GM12891 (cell line): ENCODE measurements at regions not wholly inside any gene's neighbourhood (a gene's known extent, or its start where the extent isn't known, plus 50 kb on each side); places are given as distances from the start of the nearest gene placed in this dataset.
"Not testable (repeated sequence)": the region's sequence is repeated elsewhere in the genome, so short reads cannot be mapped to it uniquely, and the experiment has no call there.

Experiments
- DNase-seq: peaks from one replicate; pipeline ENCODE4 v3.0.0; 2011; ENCODE audit warnings: low spot score; ENCODE audit not compliant: insufficient read length
- FAIRE-seq: peaks from 2 replicates; lab custom pipeline; 2011; peaks lifted over from hg19 to GRCh38; lab: Jason Lieb, UNC
- PAX5 ChIP-seq: IDR thresholded peaks from 2 replicates; pipeline ENCODE4 v1.6.1; 2011; ENCODE audit warnings: low read length, moderate library complexity, mild to moderate bottlenecking; ENCODE audit not compliant: insufficient read depth, severe bottlenecking
- POLR2A ChIP-seq: IDR thresholded peaks from 2 replicates; pipeline ENCODE4 v1.6.1; 2011; ENCODE audit warnings: low read depth, low read length, control low read depth
- POLR2AphosphoS5 ChIP-seq: IDR thresholded peaks from 2 replicates; pipeline ENCODE4 v1.6.1; 2011; ENCODE audit warnings: low read depth, low read length, control low read depth
- POU2F2 ChIP-seq: IDR thresholded peaks from 2 replicates; pipeline ENCODE4 v1.6.1; 2011; ENCODE audit warnings: low read depth, mild to moderate bottlenecking, control low read depth, low read length, moderate library complexity
- SPI1 ChIP-seq: IDR thresholded peaks from 2 replicates; pipeline ENCODE4 v1.6.1; 2011; ENCODE audit warnings: low read depth, low read length, control low read depth
- TAF1 ChIP-seq: IDR thresholded peaks from 2 replicates; pipeline ENCODE4 v1.6.1; 2011; ENCODE audit warnings: low read depth, low read length, control low read depth

DNA sequence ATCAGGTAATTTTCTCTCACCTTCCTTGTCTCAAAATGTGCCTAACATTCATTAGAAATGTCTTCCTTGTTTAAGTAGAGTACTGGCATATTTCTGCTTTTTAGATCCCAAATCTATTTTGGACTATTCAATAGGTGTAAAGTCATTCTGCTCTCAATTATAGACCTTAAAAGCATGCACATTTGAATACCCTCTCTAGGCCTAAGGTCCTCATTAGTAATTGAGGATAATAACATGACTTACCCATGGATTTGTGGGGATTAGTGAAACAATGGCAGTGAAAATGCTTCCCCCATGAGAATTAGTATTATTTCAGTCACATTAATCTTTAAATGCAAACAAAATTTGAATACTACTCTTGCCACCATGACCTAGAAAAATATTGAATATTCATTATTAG, 1073.0 kb upstream of the CELF2 start:
- no peak for TF ChIP-seq TAF1
- no peak for TF ChIP-seq SPI1
- no peak for TF ChIP-seq PAX5
- no peak for DNase-seq
- FAIRE-seq = no peak

DNA sequence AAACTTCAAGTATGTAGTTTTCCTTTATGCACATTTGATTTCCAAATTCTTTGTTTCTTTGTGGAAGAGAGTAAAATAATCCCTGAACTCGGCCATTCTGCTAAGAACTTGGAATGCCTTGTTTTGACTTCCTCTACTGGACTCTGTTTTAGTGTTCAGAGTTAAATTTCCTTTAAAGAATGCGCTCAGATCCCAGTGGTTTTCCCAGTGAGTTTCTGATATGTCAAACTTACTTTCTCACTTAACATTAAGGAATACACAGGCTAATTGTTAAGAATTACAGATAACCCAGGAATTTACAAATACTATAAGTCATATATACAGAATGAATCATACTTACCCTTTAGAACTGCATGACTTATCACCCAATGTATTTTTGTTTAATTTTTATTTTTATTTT, 1067.6 kb upstream of the CELF2 start:
- DNase-seq = no peak
- FAIRE-seq = no peak
- no peak for TF ChIP-seq SPI1
- no peak for TF ChIP-seq PAX5
- no peak for TF ChIP-seq POLR2AphosphoS5
- no peak for TF ChIP-seq POU2F2
- TF ChIP-seq POLR2A = no peak
- no peak for TF ChIP-seq TAF1

DNA sequence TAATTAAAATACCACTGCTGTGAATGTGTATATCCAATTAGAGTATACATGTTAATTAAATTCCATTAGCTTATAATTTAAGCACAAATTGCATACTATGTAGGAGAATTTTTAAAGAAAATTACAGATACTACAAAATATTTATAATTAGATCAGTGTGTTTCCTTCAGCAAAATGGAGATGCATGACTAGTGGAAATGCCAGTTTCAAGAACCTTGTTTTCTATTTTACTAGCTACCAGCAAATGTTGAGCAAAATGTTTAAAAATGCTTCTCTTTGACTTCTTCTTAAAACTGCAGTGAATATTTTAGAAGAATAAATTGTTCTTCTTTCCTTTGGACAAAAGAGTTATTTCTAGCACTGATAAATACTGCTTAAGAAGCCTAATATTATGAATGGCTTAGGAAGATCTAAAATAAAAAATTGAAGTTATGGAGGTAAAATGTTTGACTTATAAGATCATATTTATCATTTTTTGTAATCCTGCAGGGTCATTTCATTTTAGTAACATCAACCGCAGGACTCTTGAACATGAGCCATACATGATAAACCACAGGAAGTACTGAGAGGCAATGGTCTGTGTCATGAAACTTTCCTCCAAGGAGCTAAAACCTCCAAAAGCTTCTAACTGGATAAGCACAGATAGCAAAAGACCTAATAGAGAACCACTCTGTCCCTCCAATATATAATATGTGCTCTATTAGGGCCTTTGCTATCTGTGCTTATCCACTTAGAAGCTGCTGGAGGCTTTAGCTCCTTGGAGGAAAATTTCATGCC, 1066.0 kb upstream of the CELF2 start:
- DNase-seq = no peak
- FAIRE-seq = no peak
- no peak for TF ChIP-seq POLR2AphosphoS5
- TF ChIP-seq POLR2A = no peak
- no peak for TF ChIP-seq SPI1
- TF ChIP-seq POU2F2 = no peak
- no peak for TF ChIP-seq PAX5
- no peak for TF ChIP-seq TAF1

DNA sequence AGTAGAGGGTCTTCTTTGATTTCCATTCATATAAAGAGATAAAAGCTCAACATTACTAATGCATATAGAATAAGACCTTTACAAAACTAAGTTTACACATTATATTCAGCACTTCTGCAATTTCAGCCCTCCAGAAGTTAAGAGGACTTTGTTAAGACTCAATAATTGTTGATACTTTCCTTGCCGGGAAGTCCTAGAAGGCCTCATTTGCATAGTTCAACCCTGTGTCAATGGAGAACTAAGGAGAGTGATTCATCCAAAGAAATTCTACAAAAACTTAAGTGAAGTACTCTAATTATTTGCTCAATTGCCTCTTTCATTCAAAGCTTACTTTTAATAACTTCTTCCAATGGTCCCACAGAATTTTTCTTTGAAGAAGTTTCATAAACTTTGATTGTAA, 1060.3 kb upstream of the CELF2 start:
- no peak for FAIRE-seq
- DNase-seq = no peak
- TF ChIP-seq TAF1 = no peak
- TF ChIP-seq POU2F2 = no peak
- TF ChIP-seq POLR2AphosphoS5 = no peak
- no peak for TF ChIP-seq PAX5
- no peak for TF ChIP-seq SPI1
- no peak for TF ChIP-seq POLR2A

DNA sequence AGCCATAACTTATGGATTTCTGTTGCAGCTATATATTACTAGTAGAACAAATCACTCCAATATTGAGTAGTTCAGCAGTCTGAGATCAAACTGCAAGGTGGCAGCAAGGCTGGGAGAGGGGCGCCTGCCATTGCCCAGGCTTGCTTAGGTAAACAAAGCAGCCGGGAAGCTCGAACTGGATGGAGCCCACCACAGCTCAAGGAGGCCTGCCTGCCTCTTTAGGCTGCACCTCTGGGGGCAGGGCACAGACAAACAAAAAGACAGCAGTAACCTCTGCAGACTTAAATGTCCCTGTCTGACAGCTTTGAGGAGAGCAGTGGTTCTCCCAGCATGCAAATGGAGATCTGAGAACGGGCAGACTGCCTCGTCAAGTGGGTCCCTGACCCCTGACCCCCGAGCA, 1059.8 kb upstream of the CELF2 start:
- FAIRE-seq, DNase-seq: not testable (repeated sequence)

DNA sequence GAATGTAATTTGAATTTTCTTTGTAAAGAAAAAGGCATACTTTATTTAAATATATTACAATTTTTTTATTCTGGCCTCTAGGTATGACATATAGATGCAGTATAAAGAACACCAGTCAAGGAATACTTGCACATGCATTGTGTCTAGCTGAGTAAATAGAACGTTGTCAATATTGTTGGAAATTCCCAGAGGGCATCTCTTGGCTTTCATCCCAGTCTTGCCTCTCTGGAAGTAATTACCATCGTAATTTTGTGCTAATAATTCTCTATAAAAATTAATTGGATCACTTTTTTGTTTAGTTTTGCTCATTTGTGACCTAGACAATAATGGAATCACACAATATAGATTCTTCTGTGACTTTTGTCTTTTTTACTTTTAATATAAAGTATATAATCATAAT, 1052.3 kb upstream of the CELF2 start:
- no peak for FAIRE-seq
- no peak for DNase-seq
- TF ChIP-seq POLR2A (no peak), PAX5 (no peak), TAF1 (no peak), SPI1 (no peak), POLR2AphosphoS5 (no peak), POU2F2 (no peak)

DNA sequence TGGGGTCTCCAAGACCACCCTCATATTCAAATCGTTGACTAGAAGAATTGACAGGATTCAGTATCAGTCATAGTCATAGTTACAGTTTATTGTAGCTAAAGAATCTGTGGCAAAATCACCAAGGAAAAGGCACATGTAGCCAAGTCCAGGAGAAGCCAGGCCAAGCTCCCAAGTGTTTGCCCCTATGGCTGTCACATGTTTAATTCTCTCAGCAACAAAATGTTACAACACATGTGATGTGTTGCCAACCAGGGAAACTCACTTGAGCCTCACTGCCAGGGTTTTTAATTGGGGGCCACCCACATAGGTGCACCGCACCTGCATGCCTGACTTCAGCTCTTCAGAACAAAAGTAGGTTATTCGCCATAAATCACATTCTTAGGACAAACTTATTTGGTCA, 1030.9 kb upstream of the CELF2 start:
- DNase-seq (no peak), FAIRE-seq (no peak)
- no peak for TF ChIP-seq PAX5
- no peak for TF ChIP-seq POLR2A

DNA sequence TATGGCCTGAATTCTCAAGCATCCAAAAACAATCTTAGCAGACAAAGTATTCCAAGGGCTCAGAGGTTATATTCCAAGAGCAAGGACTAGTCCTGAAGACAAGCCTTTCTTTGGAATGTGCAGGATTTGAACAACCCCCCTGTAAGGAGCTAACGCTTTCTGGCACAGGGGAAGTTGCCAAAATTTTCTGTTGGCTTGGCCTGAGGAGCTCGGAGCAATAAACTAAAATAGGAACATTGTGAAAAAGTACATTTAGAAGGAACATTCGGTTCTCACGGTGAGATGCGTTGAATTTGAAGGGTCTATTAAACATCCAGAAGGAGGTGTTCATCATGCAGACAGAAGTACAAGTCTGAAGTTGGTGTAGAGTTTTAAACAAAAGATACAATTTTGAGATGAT, 1030.5 kb upstream of the CELF2 start:
- no peak for DNase-seq
- no peak for TF ChIP-seq POLR2A
- TF ChIP-seq POLR2AphosphoS5 = no peak
- TF ChIP-seq TAF1 = no peak
- no peak for TF ChIP-seq PAX5
- TF ChIP-seq POU2F2 = no peak
- no peak for TF ChIP-seq SPI1
- FAIRE-seq = no peak

DNA sequence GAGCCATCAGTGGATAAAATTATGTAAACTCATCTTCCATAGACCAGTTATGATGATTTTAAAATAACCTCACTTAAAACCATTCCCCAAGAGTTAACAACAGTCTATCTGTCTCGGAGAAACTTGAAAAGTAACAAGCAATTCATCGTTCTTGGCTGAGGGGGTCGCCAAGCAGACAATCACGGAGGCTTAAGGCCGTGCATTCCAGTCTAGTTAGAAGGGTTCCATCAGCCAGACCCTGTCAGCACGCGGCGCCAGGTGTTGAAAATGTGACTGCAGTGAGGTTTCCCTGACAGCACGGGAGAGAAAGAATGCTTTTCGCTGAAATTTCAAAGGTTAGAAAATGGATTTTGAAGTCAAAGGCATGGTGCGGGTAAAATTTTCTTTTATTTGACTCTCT, 1025.0 kb upstream of the CELF2 start:
- no peak for FAIRE-seq
- DNase-seq = no peak
- TF ChIP-seq SPI1 = no peak
- TF ChIP-seq POLR2AphosphoS5 = no peak

DNA sequence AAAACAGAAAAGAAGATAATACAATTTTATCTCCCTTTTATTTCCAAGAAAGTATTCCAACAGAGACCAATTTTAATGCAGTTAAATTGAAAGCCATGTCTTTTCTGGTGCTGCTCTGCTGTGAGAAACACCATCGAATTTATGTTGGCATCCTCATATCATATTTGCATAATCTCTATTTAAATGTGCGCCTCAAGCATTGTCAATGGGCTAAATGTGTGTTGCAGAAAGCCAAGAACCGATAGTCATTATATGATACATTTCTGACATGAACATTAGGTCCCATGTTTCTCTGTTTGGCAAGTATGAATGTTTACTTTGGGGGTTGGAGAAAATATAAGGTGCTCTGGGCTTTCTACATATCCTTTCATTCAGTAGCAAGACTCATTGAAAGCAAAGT, 1023.5 kb upstream of the CELF2 start:
- no peak for FAIRE-seq
- TF ChIP-seq POLR2A (no peak), SPI1 (no peak), POLR2AphosphoS5 (no peak), PAX5 (no peak), POU2F2 (no peak), TAF1 (no peak)

DNA sequence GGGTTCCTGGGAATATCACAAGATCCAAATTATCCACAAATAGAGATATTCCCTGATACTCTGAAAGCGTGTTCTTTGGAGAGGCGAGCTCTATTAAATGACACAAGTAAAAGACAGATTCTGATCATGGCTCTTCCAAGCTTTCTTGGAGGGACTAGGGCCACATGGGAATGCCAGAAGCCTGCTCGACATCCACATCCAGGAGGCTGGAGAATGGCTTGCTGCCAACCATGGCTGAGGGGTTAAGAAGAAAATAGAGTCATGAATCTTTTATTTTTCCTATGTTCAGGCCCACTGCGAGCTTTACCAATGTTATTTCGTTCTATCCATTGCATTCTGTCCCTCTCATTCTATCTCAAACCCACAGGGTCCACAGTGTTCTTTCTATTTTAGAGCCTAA, 1018.0 kb upstream of the CELF2 start:
- TF ChIP-seq PAX5 (no peak), POU2F2 (no peak), POLR2A (no peak), POLR2AphosphoS5 (no peak), TAF1 (no peak), SPI1 (no peak)
- FAIRE-seq (no peak), DNase-seq (no peak)

More for the DNA sequence above, 1023.5 kb upstream of the CELF2 start:
- DNase-seq = no peak

DNA sequence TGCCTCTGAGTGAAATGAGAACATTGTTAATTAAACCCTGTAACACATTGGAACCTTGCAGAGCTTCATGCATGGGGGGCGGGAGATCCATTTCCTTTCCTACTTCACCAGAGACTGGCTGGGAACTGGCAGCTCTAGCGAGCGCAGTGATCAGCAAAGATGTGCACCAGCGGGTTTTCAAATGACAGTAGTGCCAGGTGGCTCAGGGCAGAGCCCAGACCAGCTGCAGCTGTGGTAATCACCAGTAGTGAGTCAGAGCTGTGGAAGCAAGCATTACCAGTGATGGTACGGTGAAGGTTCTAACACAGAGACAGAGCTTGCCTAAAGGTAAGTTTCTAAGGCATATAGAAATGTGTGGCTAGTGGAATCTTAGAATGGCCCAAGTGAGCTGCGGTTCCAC, 1009.7 kb upstream of the CELF2 start:
- DNase-seq = no peak
- TF ChIP-seq POU2F2 (no peak), POLR2A (no peak), SPI1 (no peak), POLR2AphosphoS5 (no peak), TAF1 (no peak)
- peak; percentile 28 for FAIRE-seq
